IgD-negative memory B cell (primary cell): ENCODE measurements at regions not wholly inside any gene's neighbourhood (a gene's known extent, or its start where the extent isn't known, plus 50 kb on each side); places are given as distances from the start of the nearest gene placed in this dataset.
A peak's percentile ranks its signal among the peaks of the same experiment; 100 is the strongest.
"Not testable (repeated sequence)": the region's sequence is repeated elsewhere in the genome, so short reads cannot be mapped to it uniquely, and the experiment has no call there.

Experiments
- H3K27ac Mint-ChIP-seq, 3 donors: one replicate each; pipeline ENCODE4 v1.8.0; 2020 to 2022; ENCODE audit warnings: mild to moderate bottlenecking in 3 of 3, mixed read lengths in 3 of 3, moderate library complexity in 1 of 3
- H3K27me3 Mint-ChIP-seq: one replicate; pipeline ENCODE4 v1.8.0; 2021; ENCODE audit warnings: mixed read lengths
- H3K36me3 Mint-ChIP-seq: one replicate; pipeline ENCODE4 v1.8.0; 2020; ENCODE audit warnings: mild to moderate bottlenecking, mixed read lengths
- H3K4me1 Mint-ChIP-seq, 3 donors: one replicate each; pipeline ENCODE4 v1.8.0; 2020 to 2022; ENCODE audit warnings: mixed read lengths in 3 of 3, mild to moderate bottlenecking in 1 of 3
- H3K4me3 Mint-ChIP-seq, 4 donors: one replicate each; pipeline ENCODE4 v1.8.0; 2020 to 2022; ENCODE audit warnings: mild to moderate bottlenecking in 4 of 4, mixed read lengths in 4 of 4, moderate library complexity in 3 of 4
- H3K9me3 Mint-ChIP-seq, 3 donors: one replicate each; pipeline ENCODE4 v1.8.0; 2020 to 2021; ENCODE audit warnings: mixed read lengths in 3 of 3, mild to moderate bottlenecking in 1 of 3

DNA sequence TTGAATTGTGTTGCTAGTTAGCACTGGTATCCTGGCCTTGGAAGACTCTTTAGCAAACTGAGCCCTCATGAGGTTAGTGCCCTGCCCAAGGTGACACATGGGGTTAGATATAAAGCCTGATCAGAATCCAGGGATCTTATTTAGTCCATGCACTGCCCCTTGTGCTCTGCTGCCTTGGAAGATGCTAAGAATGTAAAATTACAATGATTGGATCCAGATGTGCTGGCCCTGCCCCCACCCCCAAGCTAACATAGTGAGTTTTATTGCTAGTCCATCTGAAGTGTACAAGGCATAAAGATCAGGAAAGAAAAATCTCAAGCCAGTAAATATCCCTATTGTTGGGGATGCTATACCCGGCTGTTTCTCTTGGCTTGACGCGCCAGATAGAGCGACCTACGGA, 248.1 kb upstream of the C2CD4B start:
- Mint-ChIP-seq H3K4me1 (peaks cover 0 to 3% (median 0%) of the 10 kb centered on the region in 3 donors), H3K36me3 (no peaks in the 10 kb centered on the region), H3K27ac (no peak overlapping the region), H3K9me3 (no peaks in the 10 kb centered on the region), H3K27me3 (peaks cover 3% of the 10 kb centered on the region), H3K4me3 (no peak overlapping the region)

DNA sequence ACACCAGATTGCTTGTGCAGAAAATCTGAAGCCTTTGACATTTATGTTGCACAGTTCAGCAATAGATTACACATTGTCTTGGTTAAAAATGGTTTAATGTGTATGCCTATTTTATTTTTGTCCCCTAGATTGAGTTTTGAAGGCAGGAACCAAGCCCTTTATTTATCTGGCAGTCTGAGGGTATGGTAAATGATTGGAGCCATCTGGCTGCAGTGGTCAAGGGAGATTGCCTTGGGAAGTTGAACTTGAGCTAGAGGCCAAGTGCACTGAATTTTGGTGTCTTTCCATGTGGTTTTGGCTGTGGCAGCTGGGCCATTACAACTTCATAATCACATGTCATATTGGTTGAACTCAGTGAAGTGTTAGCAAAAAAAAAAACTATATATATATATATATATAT, 248.7 kb upstream of the C2CD4B start:
- Mint-ChIP-seq H3K9me3 (no peaks in the 10 kb centered on the region), H3K4me1 (peaks cover 0 to 3% (median 0%) of the 10 kb centered on the region in 3 donors), H3K4me3 (no peak overlapping the region), H3K36me3 (no peaks in the 10 kb centered on the region), H3K27ac (no peak overlapping the region), H3K27me3 (peaks cover 3% of the 10 kb centered on the region)

GRCh38 chr15:62415498-62415897, 250.4 kb upstream of the C2CD4B start:
- Mint-ChIP-seq H3K4me1 (peaks cover 0 to 3% (median 0%) of the 10 kb centered on the region in 3 donors), H3K4me3 (no peak overlapping the region), H3K27ac (no peak overlapping the region), H3K9me3 (no peaks in the 10 kb centered on the region), H3K36me3 (no peaks in the 10 kb centered on the region), H3K27me3 (peaks cover 3% of the 10 kb centered on the region)

DNA sequence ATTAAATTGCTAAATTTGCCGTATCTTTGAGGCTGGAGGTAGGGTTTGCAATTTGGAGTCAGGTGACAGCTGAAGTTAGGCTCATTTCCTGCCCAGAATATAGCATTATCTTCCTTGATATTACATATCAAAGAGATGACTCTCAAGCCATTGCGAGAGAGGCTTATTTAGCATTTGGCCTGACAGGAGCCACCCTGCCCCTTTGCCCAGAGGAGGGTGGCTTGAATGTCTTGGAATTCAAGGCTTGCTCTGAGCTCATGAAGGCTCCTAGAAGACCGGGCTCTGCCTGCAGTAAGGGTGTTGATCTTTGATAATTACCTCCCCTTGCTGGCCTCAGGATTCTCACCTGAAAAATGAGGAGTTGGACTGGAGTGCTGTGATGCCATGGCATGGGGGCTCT, 251.4 kb upstream of the C2CD4B start:
- Mint-ChIP-seq H3K4me1 (peaks cover 0 to 3% (median 0%) of the 10 kb centered on the region in 3 donors), H3K9me3 (no peaks in the 10 kb centered on the region), H3K4me3 (no peak overlapping the region), H3K36me3 (no peaks in the 10 kb centered on the region), H3K27me3 (peaks cover 3% of the 10 kb centered on the region), H3K27ac (no peak overlapping the region)

GRCh38 chr15:62417439-62417838, 252.4 kb upstream of the C2CD4B start:
- H3K36me3 Mint-ChIP-seq, result no peaks in the 10 kb centered on the region
- H3K4me1 Mint-ChIP-seq, result peaks cover 0 to 3% (median 0%) of the 10 kb centered on the region in 3 donors
- H3K4me3 Mint-ChIP-seq, result no peak overlapping the region
- no peaks in the 10 kb centered on the region for H3K9me3 Mint-ChIP-seq
- no peak overlapping the region for H3K27ac Mint-ChIP-seq
- H3K27me3 Mint-ChIP-seq, result peaks cover 3% of the 10 kb centered on the region

DNA sequence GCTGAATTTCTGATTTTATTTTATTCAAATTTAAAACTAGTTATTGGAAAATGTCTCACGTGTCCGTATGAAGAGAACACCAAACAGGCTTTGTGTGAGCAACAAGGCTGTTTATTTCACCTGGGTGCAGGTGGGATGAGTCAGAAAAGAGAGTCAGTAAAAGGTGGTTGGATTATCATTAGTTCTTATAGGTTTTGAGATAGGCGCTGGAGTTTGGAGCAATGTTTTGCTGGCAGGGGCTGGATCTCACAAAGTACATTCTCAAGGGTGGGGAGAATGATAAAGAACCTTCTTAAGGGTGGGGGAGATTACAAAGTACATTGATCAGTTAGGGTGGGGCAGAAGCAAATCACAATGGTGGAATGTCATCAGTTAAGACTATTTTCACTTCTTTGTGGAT, 253.4 kb upstream of the C2CD4B start:
- not testable (repeated sequence) for H3K27me3 Mint-ChIP-seq, H3K27ac Mint-ChIP-seq, H3K36me3 Mint-ChIP-seq, H3K4me3 Mint-ChIP-seq, H3K9me3 Mint-ChIP-seq, H3K4me1 Mint-ChIP-seq

DNA sequence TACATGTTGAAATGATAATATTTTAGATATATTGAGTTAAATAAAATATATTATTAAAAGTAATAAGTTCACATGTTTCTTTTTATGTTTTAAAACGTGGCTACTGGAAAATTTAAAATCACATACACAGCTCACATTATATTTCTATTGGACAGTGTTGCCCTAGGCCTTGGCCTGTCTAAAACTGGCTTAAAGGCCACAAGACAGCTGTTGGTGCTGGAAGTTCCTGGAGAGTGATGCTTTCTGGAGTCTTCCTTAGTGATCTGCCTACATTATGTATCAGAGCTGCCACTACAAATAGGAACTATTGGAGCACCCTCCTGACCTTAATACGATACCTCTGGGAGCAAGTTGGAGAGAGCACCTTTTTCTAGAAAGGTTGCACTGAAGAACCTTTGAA, 254.1 kb upstream of the C2CD4B start:
- Mint-ChIP-seq H3K4me1 (peaks cover 0 to 2% (median 0%) of the 10 kb centered on the region in 3 donors), H3K36me3 (no peaks in the 10 kb centered on the region), H3K4me3 (no peak overlapping the region), H3K27me3 (no peaks in the 10 kb centered on the region), H3K27ac (no peak overlapping the region), H3K9me3 (no peaks in the 10 kb centered on the region)

DNA sequence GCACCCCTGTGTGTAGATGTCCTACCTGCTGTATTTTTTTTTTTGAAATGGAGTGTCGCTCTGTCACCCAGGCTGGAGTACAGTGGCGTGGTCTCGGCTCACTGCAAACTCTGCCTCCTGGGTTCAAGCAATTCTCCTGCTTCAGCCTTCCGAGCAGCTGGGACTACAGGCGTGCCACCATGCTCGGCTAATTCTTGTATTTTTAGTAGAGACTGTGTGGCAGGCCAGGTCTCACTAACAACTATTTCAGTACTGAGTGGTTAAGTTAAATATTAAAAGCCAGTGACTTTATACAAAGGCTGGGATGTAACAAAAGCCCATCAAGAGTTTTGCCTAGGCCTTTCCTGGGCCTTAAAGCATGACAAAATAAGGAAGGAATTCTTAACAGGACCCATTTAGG, 255.3 kb upstream of the C2CD4B start:
- not testable (repeated sequence) for H3K4me1 Mint-ChIP-seq, H3K27ac Mint-ChIP-seq, H3K27me3 Mint-ChIP-seq, H3K9me3 Mint-ChIP-seq, H3K4me3 Mint-ChIP-seq, H3K36me3 Mint-ChIP-seq

GRCh38 chr15:62421289-62421688, 256.2 kb upstream of the C2CD4B start:
- Mint-ChIP-seq H3K4me3 (peak overlapping the region in 1 of 4 donors; percentile 17), H3K4me1 (peaks cover 0 to 2% (median 0%) of the 10 kb centered on the region in 3 donors), H3K36me3 (no peaks in the 10 kb centered on the region), H3K27me3 (no peaks in the 10 kb centered on the region), H3K27ac (no peak overlapping the region), H3K9me3 (no peaks in the 10 kb centered on the region)

DNA sequence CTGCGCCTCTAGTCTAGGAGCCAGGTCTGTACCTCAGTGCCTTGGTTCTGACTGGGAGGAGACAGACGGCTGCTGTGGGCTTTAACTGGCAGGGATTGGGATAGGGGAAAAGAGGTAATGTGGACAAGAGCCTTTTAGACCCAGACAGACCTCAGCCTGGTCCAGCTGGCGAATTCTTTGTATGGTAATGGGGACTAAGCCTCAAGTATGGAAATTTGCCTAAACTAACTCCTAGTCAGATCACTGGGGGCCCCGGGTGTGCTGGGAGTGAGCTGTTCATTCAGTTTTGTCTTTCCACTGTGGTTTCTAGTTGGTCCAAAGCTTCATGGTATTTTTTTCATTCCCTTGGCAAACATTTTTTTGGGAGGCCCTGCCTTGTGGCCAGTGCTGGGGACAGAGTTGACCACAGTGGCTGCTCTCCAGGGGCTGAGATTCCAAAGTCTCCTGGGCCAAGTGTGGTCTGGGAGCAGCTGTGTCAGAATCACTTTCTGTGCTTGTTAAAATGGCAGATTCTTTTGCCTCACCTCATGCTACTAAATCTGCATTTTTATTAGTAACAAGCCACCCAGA, 261.4 kb upstream of the C2CD4B start:
- H3K27me3 Mint-ChIP-seq, result no peaks in the 10 kb centered on the region
- H3K4me3 Mint-ChIP-seq, result no peak overlapping the region
- H3K36me3 Mint-ChIP-seq, result no peaks in the 10 kb centered on the region
- H3K27ac Mint-ChIP-seq, result no peak overlapping the region
- H3K4me1 Mint-ChIP-seq, result no peaks in the 10 kb centered on the region
- H3K9me3 Mint-ChIP-seq, result no peaks in the 10 kb centered on the region

DNA sequence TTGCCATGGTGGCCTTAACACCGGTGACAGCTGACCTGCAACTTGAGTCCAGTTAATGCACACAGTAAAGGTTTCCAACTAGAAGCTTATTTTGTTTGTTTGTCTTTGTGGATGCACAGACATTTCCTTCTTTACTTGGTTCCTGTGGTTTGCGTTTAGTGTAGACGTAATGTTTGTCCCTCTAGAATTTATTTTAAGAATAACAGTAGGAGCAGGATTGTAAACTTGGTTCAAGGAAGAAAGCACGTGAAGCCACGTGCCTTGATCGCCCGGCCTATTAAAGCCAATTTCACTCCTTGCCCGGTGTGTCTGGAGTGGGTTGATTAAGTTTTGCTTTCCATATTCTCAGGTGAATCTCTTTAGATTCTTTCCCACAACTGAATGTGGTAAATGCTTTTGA, 263.2 kb upstream of the C2CD4B start:
- H3K9me3 Mint-ChIP-seq, result no peaks in the 10 kb centered on the region
- H3K27ac Mint-ChIP-seq, result no peak overlapping the region
- no peaks in the 10 kb centered on the region for H3K27me3 Mint-ChIP-seq
- no peak overlapping the region for H3K4me3 Mint-ChIP-seq
- no peaks in the 10 kb centered on the region for H3K4me1 Mint-ChIP-seq
- no peaks in the 10 kb centered on the region for H3K36me3 Mint-ChIP-seq

DNA sequence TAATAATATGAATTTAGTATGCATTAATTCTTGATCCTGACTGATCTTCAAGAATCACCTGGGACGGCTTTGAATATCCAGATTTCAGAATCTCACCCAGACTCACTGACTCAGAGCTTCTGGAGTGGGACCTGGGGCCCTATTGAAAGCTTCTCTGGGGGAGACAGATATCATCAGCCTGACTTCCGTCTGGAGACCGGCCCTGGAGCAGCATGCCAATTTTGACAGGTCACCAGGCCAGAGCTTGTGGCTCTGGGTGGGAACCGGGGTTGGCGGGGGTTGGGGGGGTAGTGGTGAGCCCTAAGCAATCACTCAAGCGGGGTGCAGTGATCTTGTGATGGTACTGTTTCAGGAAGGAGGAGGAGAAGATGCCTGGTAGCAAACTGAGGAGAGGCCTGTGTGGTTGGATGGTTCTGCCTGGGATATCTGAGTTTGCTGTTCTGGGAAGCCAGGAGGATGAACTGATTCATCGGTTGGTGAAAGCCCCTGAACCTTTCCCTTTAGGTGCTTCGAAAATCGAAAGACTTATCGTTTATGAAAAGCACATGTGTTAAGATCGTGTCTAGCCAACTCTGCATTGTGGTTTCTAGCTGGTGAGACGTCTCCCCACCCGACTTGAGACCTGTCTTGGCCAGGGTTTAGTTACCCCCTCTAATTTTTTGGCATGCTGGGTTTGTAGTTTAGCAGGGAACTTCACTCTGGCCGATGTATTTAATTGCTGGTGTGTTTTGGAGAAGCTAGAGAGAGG, 263.9 kb upstream of the C2CD4B start:
- Mint-ChIP-seq H3K27me3 (no peaks in the 10 kb centered on the region), H3K9me3 (no peaks in the 10 kb centered on the region), H3K4me3 (no peak overlapping the region), H3K4me1 (no peaks in the 10 kb centered on the region), H3K27ac (no peak overlapping the region), H3K36me3 (no peaks in the 10 kb centered on the region)

DNA sequence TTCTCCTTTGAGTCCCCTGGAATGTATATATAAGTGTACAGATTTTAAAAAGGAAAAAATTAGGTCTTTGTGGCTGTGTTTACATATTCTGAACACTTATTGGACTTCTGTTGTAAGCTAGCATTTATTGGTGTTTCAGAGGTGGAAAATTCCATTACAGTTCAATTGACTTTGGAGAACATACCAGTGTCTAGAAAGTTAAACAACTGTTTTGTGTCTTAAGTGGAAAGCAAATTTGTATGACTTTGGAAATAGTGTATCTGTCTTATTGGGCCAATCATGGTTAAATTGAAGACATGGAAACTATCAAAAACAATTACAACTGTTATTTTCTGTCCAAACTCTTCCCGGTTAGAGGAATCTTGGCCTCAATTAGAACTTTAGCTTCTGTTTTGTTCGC, 265.0 kb upstream of the C2CD4B start:
- Mint-ChIP-seq H3K27me3 (no peaks in the 10 kb centered on the region), H3K36me3 (no peaks in the 10 kb centered on the region), H3K4me3 (no peak overlapping the region), H3K9me3 (no peaks in the 10 kb centered on the region), H3K27ac (no peak overlapping the region), H3K4me1 (no peaks in the 10 kb centered on the region)

GRCh38 chr15:62430552-62430951, 265.5 kb upstream of the C2CD4B start:
- Mint-ChIP-seq H3K4me1 (no peaks in the 10 kb centered on the region), H3K36me3 (no peaks in the 10 kb centered on the region), H3K27ac (no peak overlapping the region), H3K9me3 (no peaks in the 10 kb centered on the region), H3K27me3 (no peaks in the 10 kb centered on the region), H3K4me3 (no peak overlapping the region)

DNA sequence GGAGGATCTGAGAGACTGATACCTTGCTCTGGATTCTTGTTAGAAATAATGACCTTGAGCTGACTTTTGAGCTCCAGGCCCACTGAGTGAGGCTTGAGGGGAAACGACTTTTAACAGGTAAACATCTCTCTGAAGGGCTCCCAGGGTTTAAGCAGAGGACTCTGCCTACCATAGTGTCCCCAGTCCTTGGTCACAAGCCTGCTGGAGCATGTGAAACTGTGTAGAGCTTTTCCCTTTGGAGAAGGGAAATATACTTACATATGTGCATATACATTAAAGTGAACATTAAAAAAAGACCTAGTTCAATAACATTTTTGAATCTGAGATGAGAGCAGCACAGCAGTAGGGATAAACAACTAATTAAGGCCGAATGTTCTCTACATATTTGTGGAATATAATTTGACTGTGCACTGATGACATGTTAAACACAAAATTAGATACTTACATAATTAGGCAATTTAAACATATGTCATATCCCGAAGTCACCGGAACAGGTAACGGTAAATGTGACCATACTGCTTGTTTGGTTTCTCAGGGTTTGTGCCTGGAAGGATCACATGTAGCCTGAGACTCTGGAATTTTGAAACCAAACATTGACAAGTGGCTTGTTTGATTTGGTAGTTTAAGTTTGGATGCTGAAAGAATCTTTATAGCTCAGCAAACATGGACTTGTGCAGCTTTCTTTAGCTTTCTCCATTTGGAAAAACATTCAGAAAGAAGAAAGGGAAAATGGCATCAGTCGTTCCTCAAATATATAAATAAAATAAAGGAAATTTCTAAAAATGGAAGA, 266.1 kb upstream of the C2CD4B start:
- H3K9me3 Mint-ChIP-seq, result no peaks in the 10 kb centered on the region
- H3K27me3 Mint-ChIP-seq, result no peaks in the 10 kb centered on the region
- no peaks in the 10 kb centered on the region for H3K36me3 Mint-ChIP-seq
- H3K4me1 Mint-ChIP-seq, result no peaks in the 10 kb centered on the region
- no peak overlapping the region for H3K4me3 Mint-ChIP-seq
- no peak overlapping the region for H3K27ac Mint-ChIP-seq

DNA sequence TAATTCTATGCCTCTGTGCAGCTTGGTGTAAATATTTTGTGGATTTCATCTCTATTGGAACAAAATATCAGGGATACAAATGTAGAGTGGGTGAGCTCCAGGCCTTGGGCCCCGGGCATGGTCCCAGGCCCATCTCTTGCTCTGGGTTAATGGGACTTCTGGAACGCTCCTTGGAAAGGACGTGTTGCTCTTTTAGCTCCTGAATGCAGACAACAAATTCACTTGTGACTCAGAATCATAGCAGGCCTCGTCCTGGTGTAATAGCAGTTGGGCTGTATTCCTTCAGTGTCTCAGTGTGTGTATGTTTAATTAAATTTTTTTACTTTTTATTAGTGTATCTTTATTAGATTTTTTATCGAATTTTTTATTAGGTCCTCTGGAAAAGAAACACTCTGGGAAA, 266.7 kb upstream of the C2CD4B start:
- H3K4me1 Mint-ChIP-seq, result no peaks in the 10 kb centered on the region
- no peak overlapping the region for H3K4me3 Mint-ChIP-seq
- H3K27ac Mint-ChIP-seq, result no peak overlapping the region

More for the DNA sequence above, 266.7 kb upstream of the C2CD4B start:
- H3K27me3 Mint-ChIP-seq, result no peaks in the 10 kb centered on the region
- H3K36me3 Mint-ChIP-seq, result no peaks in the 10 kb centered on the region
- H3K9me3 Mint-ChIP-seq, result no peaks in the 10 kb centered on the region
